GM18867 (cell line): ENCODE measurements at regions not wholly inside any gene's neighbourhood (a gene's known extent, or its start where the extent isn't known, plus 50 kb on each side); places are given as distances from the start of the nearest gene placed in this dataset.
"Not testable (repeated sequence)": the region's sequence is repeated elsewhere in the genome, so short reads cannot be mapped to it uniquely, and the experiment has no call there.

Source experiments
- ATAC-seq: cut with Tn5 transposase; IDR thresholded peaks from one replicate; pipeline ENCODE4 v1.9.1; 2021; ENCODE audit warnings: mild to moderate bottlenecking, moderate library complexity; ENCODE audit not compliant: unreplicated experiment

DNA sequence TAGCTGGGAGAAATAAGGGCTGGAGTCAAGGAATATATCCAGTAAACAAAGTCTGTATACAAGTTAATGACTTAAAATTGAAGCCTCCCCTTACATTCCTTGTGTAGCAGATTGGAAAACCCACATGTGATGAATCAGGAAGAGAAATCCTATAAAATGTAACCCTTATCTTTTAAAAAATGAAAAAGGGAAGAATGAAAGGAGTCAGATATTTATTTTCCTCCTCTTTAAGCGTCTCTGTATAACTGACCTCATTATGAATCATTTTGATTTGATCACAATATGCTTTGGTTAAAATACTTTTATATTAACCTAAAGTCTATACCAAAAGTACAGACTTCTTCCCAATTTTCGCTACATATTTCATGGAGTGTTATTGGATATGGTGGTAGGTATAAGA is 316.3 kb upstream of the STAC start:
- ATAC-seq: no peak

- ATAC-seq: no peak
Observed at GRCh38 chr3:36065321-36065720, 315.0 kb upstream of the STAC start.

GRCh38 chr3:36075491-36075890 is 304.8 kb upstream of the STAC start:
- ATAC-seq: no peak

GRCh38 chr3:36077320-36077719 is 303.0 kb upstream of the STAC start:
- ATAC-seq: no peak

GRCh38 chr3:36082958-36083357 is 297.3 kb upstream of the STAC start:
- not testable (repeated sequence) for ATAC-seq

DNA sequence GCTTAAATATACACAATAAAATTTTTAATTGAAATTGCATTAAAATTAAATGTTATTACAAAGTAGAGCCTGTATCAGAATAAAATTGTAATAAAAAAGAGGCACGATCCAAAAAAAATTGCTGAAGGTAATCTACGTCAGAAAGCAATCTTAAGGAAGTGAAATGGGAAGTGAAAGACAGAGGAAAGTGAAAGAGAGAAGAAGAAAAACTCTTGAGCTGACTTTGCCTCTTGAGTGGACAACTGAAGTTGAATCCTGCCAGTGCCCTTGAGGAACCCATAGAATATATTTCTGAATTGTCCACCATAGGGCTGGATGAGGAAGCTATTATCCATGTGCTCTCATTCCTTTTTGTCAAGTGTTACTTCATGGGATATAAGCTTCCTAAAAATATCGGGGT is 285.1 kb upstream of the STAC start:
- ATAC-seq: peak; percentile 62

- no peak for ATAC-seq
Observed at GRCh38 chr3:36097209-36097608, 283.1 kb upstream of the STAC start.

GRCh38 chr3:36114353-36114752 is 266.0 kb upstream of the STAC start:
- ATAC-seq: no peak

DNA sequence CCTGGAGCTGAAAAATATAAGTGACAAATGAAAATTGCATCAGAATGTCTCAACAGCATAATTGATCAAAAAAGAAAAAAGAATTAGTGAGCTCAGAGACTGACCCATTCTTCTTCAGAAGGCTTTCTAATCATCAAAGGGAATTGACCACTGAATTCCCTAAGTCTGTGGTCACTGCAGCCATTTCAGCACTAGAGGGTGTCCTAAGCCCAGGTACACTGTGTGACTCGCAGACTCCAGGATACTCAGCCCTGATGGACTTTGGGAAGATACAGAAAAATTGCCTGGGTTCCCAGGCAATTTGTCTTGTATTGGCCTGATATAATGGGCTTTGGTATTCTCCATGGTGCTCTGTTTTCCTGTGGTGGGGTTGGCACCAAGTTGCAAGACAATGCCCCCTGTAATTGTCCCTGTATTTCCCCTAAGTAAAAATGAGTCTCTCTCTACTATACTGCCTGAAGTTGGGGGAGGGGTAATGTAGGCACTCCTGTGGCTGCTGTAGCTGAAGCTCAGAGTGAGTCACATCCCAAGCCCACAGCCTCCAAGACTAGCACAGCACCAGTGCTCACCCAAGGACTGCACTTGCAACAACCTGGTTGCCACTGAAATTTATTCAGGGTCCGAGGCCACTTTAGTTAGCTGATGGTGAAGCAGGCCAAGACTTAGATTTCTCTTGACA is 256.0 kb upstream of the STAC start:
- no peak for ATAC-seq

DNA sequence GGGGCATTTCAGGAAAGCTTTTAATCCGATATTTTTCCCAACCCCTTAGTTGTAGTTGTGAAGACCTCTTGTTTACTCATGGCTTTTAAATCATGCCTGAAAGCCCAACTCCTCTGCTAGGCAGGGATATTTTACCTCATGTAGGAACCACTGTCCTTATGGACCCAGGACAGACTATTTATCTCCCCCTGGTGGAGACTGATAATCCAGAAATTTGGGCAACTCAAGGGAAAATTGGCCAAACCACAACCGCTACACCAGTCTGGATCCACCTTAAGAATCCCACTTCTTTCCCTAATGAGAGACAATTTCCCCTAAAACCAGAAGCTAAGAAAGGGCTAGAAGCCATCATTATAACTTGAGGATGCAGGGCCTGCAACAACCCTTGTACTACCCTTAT is 248.1 kb upstream of the STAC start:
- ATAC-seq: no peak

GRCh38 chr3:36135863-36136262 is 244.4 kb upstream of the STAC start:
- no peak for ATAC-seq

DNA sequence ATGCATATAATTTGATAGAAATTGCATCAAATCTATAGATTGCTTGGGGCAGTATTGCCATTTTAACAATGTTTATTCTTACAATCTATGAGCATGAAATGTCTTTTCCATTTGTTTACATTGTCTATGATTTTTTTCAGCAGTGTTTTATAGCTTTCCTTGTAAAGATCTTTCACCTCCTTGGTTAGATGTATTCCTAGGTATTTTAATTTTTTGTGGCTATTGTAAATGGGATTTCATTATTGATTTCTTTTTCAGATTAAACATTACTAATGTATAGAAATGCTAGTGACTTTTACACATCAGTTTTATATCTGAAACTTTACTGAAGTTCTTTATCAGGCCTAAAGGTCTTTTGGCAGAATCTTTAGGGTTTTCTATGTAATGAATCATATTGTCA is 237.6 kb upstream of the STAC start:
- no peak for ATAC-seq

DNA sequence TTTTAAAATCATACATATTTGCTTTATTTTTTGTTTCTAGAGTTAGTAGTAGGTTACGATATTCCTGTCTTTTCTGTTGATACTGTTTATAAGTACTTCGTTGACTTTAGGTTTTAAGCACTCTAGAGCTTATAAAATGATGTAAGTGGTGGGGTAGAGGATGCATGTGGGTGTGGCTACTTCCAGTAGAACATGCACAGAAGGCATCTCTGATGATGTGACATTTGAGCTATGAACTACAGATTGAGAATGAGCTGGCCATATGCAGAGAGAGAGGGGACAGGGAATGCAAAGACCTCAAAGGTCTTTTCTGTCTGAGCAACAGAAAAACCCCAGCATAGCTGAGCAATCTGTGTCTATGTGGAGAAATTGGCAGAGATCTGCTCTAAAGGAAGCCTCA is 233.9 kb upstream of the STAC start:
- ATAC-seq: no peak

DNA sequence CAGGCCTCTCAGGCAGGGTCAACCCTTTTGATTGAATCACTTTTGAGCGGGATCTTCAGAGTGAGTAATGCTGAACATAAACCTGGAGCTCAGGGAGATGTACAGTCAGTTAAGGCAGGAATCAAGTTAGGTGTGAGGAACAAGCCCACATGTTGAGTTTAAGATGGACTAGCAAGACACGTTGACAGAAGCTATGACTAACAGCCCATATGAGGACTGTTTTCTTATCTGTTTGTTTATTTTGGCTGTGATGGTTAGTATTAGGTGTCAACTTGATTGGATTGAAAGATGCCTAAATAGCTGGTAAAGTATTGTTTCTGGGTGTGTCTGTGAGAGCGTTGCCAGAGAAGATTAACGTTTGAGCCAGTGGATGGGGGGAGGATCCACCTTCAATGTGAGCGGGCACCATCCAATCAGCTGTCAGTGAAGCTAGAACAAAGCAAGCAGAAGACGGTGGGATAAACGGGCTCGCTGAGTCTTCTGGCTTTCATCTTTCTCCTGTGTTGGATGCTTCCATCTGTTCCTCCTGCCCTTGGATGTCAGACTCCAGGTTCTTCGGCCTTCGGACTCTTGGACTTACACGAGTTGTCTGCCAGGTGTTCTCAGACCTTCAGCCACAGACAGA is 232.3 kb upstream of the STAC start:
- ATAC-seq: no peak

DNA sequence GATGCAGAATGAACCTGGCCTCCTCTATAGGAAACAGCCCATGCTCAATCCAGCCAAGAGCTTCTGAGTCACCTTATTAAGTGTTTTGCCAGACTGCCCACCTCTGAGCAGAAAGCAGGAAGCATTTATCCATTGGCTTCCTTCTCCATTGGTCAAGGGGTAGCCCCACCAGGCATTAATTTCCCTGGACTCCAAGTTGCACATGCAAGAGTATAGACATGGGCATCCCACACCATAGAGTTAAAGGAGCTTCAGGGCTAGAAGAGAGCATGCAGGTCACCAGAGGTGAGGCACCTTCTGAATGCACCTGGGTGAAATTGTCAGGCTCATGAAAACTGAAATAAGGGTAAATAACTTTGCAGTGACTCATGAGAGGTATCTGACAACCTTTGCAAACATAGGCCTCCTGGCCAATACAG is 230.8 kb upstream of the STAC start:
- no peak for ATAC-seq

GRCh38 chr3:36155515-36155914 is 224.8 kb upstream of the STAC start:
- no peak for ATAC-seq

DNA sequence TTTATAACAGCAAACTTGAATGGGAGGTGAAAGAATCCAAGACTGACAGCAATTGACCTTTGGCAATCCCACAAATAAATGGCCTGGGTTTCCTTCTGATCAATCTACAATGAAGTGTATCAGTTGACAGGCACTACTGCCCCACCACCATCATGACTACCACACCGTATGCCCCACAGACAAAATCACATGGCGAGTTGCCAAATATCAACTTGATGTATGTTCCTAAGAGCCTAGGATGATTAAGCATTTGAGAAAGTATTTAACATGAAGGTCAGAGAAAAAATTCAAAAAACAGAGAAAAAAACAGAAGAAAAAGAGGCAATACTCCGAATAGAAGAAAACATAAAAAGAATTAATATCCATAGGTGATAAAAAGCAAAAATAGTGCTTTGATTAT is 215.9 kb upstream of the STAC start:
- ATAC-seq: no peak

DNA sequence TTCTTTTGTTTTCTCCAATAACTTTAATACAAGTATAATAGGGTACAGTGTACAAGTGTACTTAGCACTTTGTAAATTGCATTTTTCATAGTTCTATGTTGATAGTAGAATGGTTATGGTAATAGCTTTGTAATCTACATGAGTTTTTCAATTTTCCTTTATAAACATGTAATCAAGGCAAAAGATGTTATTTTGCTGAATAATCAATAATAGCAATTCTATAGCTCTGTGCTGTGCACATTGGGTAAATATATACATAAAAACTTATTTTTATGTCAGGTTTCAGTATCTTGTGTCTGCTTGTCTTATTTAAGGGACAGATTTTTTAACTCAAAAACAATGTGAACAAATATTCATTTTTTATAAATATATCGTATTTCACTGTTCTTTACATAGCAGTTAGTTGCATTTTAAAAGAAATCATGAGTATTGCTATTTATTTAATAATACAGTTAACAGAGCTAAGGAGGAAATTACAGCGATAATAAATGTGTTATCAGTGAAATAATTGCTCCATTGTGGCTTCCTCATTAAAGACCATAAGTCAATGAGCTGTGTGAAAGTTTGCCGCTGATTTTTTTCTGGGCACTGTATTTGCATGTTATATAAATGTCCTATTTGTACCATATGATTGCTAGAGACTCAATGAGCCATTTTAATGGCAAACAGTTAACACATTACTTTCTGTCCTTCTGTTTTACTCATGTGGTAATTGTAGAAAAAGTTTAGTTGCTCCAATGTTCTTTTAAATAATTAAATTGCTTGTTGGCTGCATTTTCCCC is 214.6 kb upstream of the STAC start:
- ATAC-seq: no peak

- no peak for ATAC-seq
Observed at GRCh38 chr3:36166477-36166876, 213.8 kb upstream of the STAC start.

DNA sequence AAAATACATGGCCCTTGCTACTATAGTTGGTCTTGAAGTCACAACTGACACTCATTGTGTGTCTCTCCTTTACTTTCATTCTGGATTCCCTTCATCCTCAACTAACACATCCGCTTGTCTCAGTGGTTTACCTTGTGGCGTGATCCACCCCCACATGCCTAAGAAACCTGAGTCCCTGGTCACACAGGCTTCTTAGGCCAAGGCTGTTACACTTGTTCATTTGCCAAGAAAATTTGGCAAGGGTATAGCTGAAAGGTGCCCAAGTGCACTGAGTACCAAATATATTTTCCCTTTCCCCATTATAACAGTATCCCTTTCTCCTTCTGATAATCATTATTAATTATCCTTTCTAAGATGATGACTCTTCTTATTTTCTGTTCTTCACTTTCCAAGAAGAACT is 207.6 kb upstream of the STAC start:
- no peak for ATAC-seq

DNA sequence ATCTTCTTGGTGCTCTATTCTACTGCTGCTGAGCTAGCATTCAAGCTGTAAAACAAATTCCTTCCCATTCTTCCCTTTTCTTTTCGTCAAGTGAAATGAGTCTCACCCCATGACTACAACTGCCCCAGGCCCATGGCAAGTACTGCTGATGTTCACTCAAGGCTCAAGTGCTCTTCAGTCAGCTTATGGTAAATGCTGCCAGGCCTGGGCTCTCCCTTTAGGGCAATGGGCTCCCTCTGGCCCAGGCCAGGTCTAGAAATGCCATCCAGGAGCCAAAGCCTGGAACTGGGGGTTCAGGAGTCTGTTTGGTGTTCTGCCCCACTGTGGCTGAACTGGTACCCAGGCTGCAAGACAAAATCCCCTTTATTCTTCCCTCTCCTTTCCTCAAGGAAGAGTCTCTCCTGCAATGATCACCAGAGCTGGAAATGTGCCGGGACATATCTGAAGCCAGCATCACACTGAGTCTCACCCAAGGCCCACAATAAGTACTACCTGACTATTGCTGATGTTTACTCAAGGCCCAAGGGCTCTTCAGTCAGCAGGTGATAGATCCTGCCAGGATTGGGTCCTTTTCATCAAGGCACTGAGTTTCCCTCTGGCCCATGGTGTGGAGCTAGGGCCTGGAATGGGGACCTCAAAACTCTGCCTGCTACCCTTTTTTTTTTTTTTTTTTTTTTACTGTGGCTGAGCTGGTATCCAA is 205.0 kb upstream of the STAC start:
- no peak for ATAC-seq
